ENCODE measurements at regions not wholly inside any gene's neighbourhood (a gene's known extent, or its start where the extent isn't known, plus 50 kb on each side); places are given as distances from the start of the nearest gene placed in this dataset.
"Not testable (repeated sequence)": the region's sequence is repeated elsewhere in the genome, so short reads cannot be mapped to it uniquely, and the experiment has no call there.

DNA sequence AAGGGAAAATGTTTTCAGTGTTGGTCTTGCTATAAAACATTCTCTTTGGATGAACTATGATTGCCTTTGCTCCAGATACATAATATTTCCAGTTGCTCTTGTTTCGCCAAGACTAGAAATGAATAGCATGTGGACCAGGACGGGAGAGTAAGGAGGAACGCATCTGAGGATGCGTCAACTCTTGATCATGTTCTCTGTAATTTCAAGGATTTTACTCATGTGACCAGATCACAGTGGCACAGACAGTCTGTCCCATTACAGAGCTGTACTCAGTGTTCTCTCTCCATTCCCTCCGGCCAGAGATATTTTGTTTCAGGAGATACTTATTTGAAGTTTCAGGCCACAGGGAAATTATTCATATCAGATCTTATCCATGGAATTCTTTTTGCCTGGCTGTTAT is 266.6 kb downstream of the MID1IP1 start:
- intact Hi-C loops (cut with DNase I) = no loop called here
- no peak for ATAC-seq
- Histone ChIP-seq H3K27me3 (peaks cover 0 to 14% (median 0%) of the 10 kb centered on the region in 7 donors), H3K36me3 (no peaks in the 10 kb centered on the region), H3K9me3 (peaks cover 0 to 4% (median 0%) of the 10 kb centered on the region in 11 donors), H3K4me3 (no peak overlapping the region), H3K4me1 (no peaks in the 10 kb centered on the region), H3K27ac (no peak overlapping the region)
- 94 to 96% methylated on average over 5 of the region's 5 CpGs for WGBS, 2 donors
- TF ChIP-seq, protein P1, sequence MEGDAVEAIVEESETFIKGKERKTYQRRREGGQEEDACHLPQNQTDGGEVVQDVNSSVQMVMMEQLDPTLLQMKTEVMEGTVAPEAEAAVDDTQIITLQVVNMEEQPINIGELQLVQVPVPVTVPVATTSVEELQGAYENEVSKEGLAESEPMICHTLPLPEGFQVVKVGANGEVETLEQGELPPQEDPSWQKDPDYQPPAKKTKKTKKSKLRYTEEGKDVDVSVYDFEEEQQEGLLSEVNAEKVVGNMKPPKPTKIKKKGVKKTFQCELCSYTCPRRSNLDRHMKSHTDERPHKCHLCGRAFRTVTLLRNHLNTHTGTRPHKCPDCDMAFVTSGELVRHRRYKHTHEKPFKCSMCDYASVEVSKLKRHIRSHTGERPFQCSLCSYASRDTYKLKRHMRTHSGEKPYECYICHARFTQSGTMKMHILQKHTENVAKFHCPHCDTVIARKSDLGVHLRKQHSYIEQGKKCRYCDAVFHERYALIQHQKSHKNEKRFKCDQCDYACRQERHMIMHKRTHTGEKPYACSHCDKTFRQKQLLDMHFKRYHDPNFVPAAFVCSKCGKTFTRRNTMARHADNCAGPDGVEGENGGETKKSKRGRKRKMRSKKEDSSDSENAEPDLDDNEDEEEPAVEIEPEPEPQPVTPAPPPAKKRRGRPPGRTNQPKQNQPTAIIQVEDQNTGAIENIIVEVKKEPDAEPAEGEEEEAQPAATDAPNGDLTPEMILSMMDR (IDR thresholded peaks at IDR 0.05) = no peak
- no peak for DNase-seq

DNA sequence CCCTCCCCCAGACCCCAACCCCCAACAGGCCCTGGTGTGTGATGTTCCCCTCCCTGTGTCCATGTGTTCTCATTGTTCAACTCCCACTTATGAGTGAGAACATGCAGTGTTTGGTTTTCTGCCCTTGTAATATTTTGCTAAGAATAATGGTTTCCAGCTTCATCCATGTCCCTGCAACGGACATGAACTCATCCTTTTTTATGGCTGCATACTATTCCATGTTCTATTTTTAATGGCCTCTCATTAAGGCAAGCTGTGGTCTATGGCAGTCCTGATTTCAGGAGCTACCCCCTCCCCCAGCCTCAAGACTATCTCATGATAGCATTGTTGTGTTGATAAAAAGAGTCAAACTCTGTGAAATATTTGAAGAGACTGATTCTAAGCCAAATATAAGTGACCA is 267.4 kb downstream of the MID1IP1 start:
- DNase-seq; intact Hi-C loops (cut with DNase I): not testable (repeated sequence)

DNA sequence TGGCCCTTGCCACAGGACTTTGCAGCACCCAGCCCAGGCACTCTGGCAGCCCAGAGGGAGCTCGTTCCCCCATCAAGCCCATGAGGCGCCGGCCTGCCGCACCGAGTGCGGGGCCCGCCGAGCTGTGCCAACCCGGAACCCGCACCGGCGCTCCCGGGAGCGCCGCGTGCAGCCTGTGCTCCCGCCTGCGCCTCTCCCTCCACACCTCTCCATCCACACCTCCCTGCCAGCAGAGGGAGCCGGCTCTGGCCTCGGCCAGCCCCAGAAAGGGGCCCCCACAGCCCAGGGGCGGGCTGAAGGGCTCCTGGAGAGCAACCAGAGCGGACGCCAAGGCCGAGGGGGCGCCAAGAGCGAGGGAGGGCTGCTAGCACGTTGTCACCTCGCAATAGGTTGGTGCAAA is 268.8 kb downstream of the MID1IP1 start:
- Histone ChIP-seq H3K4me3 (no peak overlapping the region), H3K9me3 (peaks cover 0 to 6% (median 0%) of the 10 kb centered on the region in 11 donors), H3K27ac (no peak overlapping the region), H3K27me3 (peaks cover 0 to 17% (median 0%) of the 10 kb centered on the region in 7 donors), H3K4me1 (no peaks in the 10 kb centered on the region), H3K36me3 (no peaks in the 10 kb centered on the region)
- no peak for ATAC-seq
- no peak for DNase-seq
- intact Hi-C loops (cut with DNase I) = no loop called here
- TF ChIP-seq, protein P1 (IDR thresholded peaks at IDR 0.05) = no peak
- 90% methylated on average over 11 to 28 of the region's 28 CpGs for WGBS, 2 donors

More for the DNA sequence above, 267.4 kb downstream of the MID1IP1 start:
- not testable (repeated sequence) for H3K36me3 ChIP-seq, ATAC-seq, H3K27ac ChIP-seq, H3K4me1 ChIP-seq, H3K4me3 ChIP-seq, H3K9me3 ChIP-seq
- WGBS, 2 donors = 93 to 94% methylated on average over 1 of the region's 1 CpG
- H3K27me3 ChIP-seq = peaks cover 0 to 17% (median 0%) of the 10 kb centered on the region in 7 donors

DNA sequence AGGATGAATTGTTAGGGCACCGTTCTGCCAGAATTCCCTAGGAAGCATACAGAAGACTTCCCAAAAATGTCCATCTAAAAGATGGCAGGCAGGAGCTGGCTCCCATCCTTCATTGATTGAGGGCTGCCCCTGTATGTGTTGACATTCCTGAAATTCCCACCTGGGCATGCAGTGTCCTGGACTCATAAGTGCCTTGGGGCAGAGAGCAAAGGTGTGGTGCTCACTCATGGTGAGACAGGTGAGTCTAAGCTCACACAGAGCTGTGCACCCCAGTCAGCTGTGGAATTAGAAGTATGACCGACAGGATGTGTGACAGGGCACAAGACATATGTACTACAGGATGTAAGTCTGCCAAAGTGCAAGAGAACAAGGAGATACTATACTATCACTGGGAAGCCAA is 271.9 kb downstream of the MID1IP1 start:
- no peaks in the 10 kb centered on the region for H3K4me1 ChIP-seq
- DNase-seq (no peak), ATAC-seq (no peak)
- no peak overlapping the region for H3K4me3 ChIP-seq
- intact Hi-C loops (cut with DNase I) = no loop called here
- H3K9me3 ChIP-seq = peaks cover 0 to 17% (median 0%) of the 10 kb centered on the region in 11 donors
- TF ChIP-seq, protein P1 (IDR thresholded peaks at IDR 0.05) = no peak
- H3K36me3 ChIP-seq = no peaks in the 10 kb centered on the region
- WGBS, 2 donors = 65 to 74% methylated on average over 2 of the region's 2 CpGs
- no peak overlapping the region for H3K27ac ChIP-seq
- H3K27me3 ChIP-seq = peaks cover 0 to 12% (median 0%) of the 10 kb centered on the region in 7 donors

DNA sequence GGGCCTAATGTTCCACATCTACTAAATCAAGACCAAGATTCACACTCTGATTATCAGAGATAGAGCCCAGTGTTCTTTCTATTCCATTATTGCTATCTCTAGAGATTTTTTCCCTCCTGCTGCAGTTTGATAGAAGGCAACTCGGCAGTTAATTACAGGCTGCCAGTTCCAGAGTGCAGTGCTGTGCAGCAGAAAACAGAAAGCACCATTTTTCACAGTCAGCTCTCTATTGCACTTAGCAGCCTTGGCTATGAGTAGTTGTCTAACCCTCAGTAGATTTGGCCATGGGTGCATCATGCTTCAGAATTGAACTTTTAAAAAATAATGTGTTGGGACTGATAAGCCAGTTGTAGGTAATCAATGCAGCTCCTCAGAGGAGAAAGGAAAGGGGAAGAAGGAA is 295.3 kb downstream of the MID1IP1 start:
- Histone ChIP-seq H3K27ac (no peak overlapping the region), H3K36me3 (no peaks in the 10 kb centered on the region), H3K4me1 (no peaks in the 10 kb centered on the region), H3K9me3 (peaks cover 0 to 9% (median 0%) of the 10 kb centered on the region in 11 donors), H3K27me3 (no peaks in the 10 kb centered on the region), H3K4me3 (no peak overlapping the region)
- ATAC-seq (no peak), DNase-seq (no peak)
- WGBS, 2 donors = 33 to 46% methylated on average over 1 of the region's 1 CpG
- intact Hi-C loops (cut with DNase I) = no loop called here
- TF ChIP-seq, protein P1 (IDR thresholded peaks at IDR 0.05) = no peak

All from heart right ventricle (tissue), 16 donors.